ENCODE measurements at regions not wholly inside any gene's neighbourhood (a gene's known extent, or its start where the extent isn't known, plus 50 kb on each side); places are given as distances from the start of the nearest gene placed in this dataset.
A peak's percentile ranks its signal among the peaks of the same experiment; 100 is the strongest.
"Not testable (repeated sequence)": the region's sequence is repeated elsewhere in the genome, so short reads cannot be mapped to it uniquely, and the experiment has no call there.

DNA sequence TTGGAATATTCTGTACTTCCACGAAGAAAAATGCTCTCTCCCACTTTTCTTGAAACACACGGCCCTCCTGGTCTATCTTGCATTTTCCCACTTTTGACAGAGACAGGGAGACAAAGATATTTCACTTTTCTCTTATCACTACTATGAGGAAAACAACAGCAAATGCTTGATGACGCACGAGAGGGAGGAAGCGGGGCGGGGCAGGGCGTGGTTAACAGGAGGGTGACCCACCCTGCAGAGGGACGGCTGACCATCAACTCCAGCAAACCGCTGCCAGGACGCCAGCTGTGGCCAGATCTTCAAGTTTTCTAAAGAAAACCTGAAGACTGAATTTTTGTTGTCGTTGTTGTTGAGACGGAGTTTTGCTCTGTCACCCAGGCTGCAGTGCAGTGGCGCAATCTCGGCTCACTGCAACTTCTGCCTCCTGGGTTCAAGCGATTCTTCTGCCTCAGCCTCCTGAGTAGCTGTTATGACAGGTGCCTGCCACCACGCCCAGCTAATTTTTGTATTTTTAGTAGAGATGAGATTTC lies 63.8 kb downstream of the NSUN5 start:
- not testable (repeated sequence) for H3K4me1 ChIP-seq (ENCODE audit: control insufficient read depth, insufficient read depth, low read length, poor library complexity, severe bottlenecking); H3K36me3 ChIP-seq (ENCODE audit: control insufficient read depth, insufficient read depth, low read length); H3K9me3 ChIP-seq (ENCODE audit: control insufficient read depth, low read length); H3K27ac ChIP-seq (ENCODE audit: low read depth, low read length, severe bottlenecking); H3K4me3 ChIP-seq (ENCODE audit: extremely low read depth, insufficient read depth, low read length, poor library complexity, severe bottlenecking)
- WGBS, 2 experiments (ENCODE audit: insufficient coverage in 2 of 2): 87 to 92% methylated on average over 3 to 6 of the region's 16 CpGs

DNA sequence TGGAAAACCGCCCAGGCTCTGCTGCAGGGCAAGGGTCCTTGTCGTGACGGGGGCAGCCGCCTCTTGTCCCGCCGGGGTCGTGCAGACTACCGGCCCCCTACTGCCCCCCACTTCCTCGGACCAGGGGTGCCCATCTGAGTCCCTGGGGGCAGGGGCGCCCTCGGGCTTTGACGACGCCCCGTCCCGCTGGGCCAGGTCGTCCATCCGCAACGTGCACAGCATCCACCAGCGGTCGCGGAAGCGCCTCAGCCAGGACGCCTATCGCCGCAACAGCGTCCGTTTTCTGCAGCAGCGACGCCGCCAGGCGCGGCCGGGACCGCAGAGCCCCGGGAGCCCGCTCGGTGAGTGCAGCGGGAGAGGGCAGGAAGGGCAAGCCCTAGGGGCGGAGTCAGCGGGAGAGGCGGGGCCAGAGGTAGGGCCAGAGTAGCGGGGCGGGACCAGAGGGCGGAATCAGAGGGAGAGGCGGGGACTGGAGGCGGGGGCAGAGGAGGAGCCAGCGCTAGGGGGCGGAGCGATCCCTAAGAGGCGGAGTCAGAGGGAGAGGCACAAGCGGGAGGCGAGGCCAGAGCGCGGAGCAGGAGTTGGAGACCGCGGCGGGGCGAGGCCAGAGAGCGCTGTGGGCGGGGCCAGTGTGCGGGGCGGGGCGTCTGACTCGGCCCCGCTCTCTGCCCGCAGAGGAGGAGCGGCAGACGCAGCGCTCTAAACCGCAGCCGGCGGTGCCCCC lies 73.5 kb downstream of the NSUN5 start:
- not testable (repeated sequence) for H3K4me1 ChIP-seq (ENCODE audit: control insufficient read depth, insufficient read depth, low read length, poor library complexity, severe bottlenecking); H3K27ac ChIP-seq (ENCODE audit: low read depth, low read length, severe bottlenecking); H3K9me3 ChIP-seq (ENCODE audit: control insufficient read depth, low read length); H3K36me3 ChIP-seq (ENCODE audit: control insufficient read depth, insufficient read depth, low read length)
- no CpG with 5 or more reads among the region's 72 CpGs for WGBS, 2 experiments (ENCODE audit: insufficient coverage in 2 of 2)
- peak overlapping the region; percentile 11 for H3K4me3 ChIP-seq (ENCODE audit: extremely low read depth, insufficient read depth, low read length, poor library complexity, severe bottlenecking)

DNA sequence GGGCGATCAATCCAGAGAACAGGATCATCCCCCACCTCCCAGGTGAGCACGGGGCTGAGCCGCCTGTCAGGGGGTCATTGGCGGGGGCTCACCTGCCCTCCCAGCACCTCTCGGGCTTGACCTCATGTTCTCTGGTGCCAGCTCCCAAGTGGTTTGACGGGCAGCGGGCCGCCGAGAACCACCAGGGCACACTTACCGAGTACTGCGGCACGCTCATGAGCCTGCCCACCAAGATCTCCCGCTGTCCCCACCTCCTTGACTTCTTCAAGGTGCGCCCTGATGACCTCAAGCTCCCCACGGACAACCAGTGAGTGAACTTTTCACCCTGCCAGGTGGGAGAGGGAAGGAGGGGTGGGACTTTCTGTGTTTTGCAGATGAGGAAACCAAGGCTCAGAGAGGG lies 82.9 kb downstream of the NSUN5 start:
- not testable (repeated sequence) for H3K4me1 ChIP-seq (ENCODE audit: control insufficient read depth, insufficient read depth, low read length, poor library complexity, severe bottlenecking); H3K9me3 ChIP-seq (ENCODE audit: control insufficient read depth, low read length); H3K36me3 ChIP-seq (ENCODE audit: control insufficient read depth, insufficient read depth, low read length); H3K4me3 ChIP-seq (ENCODE audit: extremely low read depth, insufficient read depth, low read length, poor library complexity, severe bottlenecking); H3K27ac ChIP-seq (ENCODE audit: low read depth, low read length, severe bottlenecking)
- WGBS, 2 experiments (ENCODE audit: insufficient coverage in 2 of 2): 93 to 96% methylated on average over 4 to 6 of the region's 15 CpGs

DNA sequence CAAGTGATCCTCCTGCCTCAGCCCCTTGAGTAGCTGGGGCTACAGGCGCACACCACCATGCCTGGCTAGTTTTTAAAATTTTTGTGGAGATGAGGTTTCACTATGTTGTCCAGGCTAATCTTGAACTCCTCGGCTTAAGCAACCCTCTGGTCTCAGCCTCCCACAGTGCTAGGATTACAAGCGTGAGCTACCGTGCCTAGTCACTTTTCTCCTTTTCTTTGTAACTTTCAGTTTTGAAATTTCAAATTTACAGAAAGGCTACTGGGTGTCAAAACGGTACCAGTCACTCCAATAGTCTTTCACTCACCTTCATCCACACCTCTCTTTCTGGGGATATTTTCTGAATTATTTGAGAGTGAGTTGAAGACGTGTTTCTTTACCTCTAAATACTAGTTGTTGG lies 86.9 kb downstream of the NSUN5 start:
- H3K4me3 ChIP-seq (ENCODE audit: extremely low read depth, insufficient read depth, low read length, poor library complexity, severe bottlenecking); H3K9me3 ChIP-seq (ENCODE audit: control insufficient read depth, low read length); H3K36me3 ChIP-seq (ENCODE audit: control insufficient read depth, insufficient read depth, low read length); H3K27ac ChIP-seq (ENCODE audit: low read depth, low read length, severe bottlenecking); H3K4me1 ChIP-seq (ENCODE audit: control insufficient read depth, insufficient read depth, low read length, poor library complexity, severe bottlenecking): not testable (repeated sequence)
- WGBS, 2 experiments (ENCODE audit: insufficient coverage in 2 of 2): no CpG with 5 or more reads among the region's 6 CpGs

DNA sequence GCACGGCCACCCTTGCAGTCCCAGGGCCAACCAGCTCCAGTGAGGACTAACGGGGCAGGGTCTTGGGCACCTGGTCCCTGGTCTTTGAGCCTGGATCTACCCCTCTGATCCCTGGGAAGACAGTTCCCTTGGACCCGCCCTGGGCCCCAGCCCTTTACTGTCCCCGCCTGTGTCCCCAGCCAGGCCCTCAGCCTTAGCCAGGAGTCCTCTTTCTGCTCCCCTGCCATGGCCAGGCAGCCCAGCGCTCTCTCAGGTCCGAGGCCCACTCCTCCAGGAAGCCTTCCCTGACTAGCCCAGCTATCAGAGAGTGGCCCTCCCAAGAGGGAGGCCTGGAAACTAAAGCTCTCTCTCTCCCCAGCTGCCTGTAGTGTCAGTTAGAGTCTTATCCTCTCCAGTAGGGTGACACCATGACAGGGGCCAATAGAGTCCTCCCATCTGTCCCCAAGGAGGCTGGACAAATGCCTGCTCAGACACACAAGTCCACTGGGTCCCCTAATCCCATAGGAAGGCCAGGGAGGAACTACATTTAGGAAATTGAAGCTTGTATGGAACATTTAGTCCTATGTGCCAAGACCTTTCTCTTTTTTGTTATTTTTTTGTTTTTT lies 87.8 kb downstream of the NSUN5 start:
- H3K4me1 ChIP-seq (ENCODE audit: control insufficient read depth, insufficient read depth, low read length, poor library complexity, severe bottlenecking); H3K4me3 ChIP-seq (ENCODE audit: extremely low read depth, insufficient read depth, low read length, poor library complexity, severe bottlenecking); H3K27ac ChIP-seq (ENCODE audit: low read depth, low read length, severe bottlenecking); H3K36me3 ChIP-seq (ENCODE audit: control insufficient read depth, insufficient read depth, low read length); H3K9me3 ChIP-seq (ENCODE audit: control insufficient read depth, low read length): not testable (repeated sequence)
- WGBS, 2 experiments (ENCODE audit: insufficient coverage in 2 of 2): no CpG with 5 or more reads among the region's 6 CpGs

DNA sequence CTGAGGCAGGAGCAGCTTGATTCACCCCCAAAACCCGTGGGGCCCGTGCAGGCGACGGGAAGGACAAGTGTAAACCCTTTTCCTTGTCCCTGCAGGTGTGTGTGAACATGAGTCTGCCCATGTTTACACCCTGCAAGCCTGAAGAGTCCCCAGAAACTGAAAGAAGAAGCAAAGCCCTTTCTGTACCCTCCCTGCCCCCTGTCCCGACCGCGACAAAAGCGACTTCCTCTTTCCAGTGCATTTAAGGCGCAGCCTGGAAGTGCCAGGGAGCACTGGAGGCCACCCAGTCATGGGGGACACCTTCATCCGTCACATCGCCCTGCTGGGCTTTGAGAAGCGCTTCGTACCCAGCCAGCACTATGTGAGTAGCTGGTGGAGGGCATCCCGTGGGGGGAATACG lies 88.3 kb downstream of the NSUN5 start:
- not testable (repeated sequence) for H3K9me3 ChIP-seq (ENCODE audit: control insufficient read depth, low read length); H3K4me1 ChIP-seq (ENCODE audit: control insufficient read depth, insufficient read depth, low read length, poor library complexity, severe bottlenecking); H3K27ac ChIP-seq (ENCODE audit: low read depth, low read length, severe bottlenecking); H3K4me3 ChIP-seq (ENCODE audit: extremely low read depth, insufficient read depth, low read length, poor library complexity, severe bottlenecking); H3K36me3 ChIP-seq (ENCODE audit: control insufficient read depth, insufficient read depth, low read length)
- no CpG with 5 or more reads among the region's 15 CpGs for WGBS, 2 experiments (ENCODE audit: insufficient coverage in 2 of 2)

DNA sequence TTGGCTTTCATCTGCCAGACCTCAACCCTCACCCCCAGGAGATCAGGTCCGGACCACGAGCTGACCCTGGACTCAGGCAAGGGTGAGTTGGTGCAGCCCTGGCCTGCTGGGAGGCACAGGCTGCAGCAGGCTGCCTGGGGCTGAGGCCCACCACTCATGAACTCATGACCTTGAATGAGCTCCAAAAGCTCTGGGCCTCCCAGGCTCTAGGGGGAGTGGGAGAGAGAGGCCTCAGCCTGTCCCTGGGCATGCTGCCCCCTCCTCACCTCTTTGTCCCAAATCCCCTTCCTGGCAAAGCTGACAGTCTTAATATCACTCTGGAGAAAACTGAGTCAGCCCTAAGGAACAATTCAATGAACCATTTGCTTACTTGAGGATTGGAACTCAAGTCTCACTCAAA lies 89.8 kb downstream of the NSUN5 start:
- WGBS, 2 experiments (ENCODE audit: insufficient coverage in 2 of 2): no CpG with 5 or more reads among the region's 2 CpGs
- not testable (repeated sequence) for H3K4me3 ChIP-seq (ENCODE audit: extremely low read depth, insufficient read depth, low read length, poor library complexity, severe bottlenecking); H3K36me3 ChIP-seq (ENCODE audit: control insufficient read depth, insufficient read depth, low read length); H3K4me1 ChIP-seq (ENCODE audit: control insufficient read depth, insufficient read depth, low read length, poor library complexity, severe bottlenecking); H3K9me3 ChIP-seq (ENCODE audit: control insufficient read depth, low read length); H3K27ac ChIP-seq (ENCODE audit: low read depth, low read length, severe bottlenecking)

DNA sequence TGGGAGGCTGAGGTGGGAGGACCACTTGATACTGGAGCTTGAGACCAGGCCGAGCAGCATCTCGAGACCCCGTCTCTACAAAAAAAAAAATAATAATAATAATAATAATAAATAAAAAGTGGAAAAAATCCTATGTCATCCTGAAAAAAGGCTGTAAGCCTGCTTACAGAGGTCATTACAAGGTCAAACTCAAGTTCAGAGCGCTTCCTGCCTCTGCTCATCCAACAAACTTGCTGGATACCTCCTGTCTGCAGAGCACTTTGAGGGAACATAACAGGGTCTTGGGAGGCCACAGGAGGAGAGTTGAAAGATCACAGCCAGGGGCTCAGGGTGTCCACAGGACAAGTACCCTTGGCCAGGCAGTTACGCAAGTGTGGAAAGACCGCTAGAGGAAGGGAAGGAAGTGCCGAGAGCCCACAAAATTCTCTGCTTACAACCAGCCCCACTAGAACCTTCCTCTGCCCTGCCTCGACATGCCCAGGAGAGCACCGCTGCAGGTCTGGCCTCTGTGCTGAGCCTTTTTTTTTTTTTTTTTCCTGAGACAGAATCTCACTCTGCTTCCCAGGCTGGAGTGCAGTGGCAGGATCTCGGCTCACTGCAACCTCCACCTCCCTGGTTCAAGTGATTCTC lies 92.5 kb downstream of the NSUN5 start:
- not testable (repeated sequence) for H3K4me1 ChIP-seq (ENCODE audit: control insufficient read depth, insufficient read depth, low read length, poor library complexity, severe bottlenecking); H3K36me3 ChIP-seq (ENCODE audit: control insufficient read depth, insufficient read depth, low read length); H3K4me3 ChIP-seq (ENCODE audit: extremely low read depth, insufficient read depth, low read length, poor library complexity, severe bottlenecking); H3K9me3 ChIP-seq (ENCODE audit: control insufficient read depth, low read length); H3K27ac ChIP-seq (ENCODE audit: low read depth, low read length, severe bottlenecking)
- WGBS, 2 experiments (ENCODE audit: insufficient coverage in 2 of 2): 100% methylated on average over 1 of the region's 10 CpGs; no CpG with 5 or more reads in 1 of the 2 experiments

DNA sequence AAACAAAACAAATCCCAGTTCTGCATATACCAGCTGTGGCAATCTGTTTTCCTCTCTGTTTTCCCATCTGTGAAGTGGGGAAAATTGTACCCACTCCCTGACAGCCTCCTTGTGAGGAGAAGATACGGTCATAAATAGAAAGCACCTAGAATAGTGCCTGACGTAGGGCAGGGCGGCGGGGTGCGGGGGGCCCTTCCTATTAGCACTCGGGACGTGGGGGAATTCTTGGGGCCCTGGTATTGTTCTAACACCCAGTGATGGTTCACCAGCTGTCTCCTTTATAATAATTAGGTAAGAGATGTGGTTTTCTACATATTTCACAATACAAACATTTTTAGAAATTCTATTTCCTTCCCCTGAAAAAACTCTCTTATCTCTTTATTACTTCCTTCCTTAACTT lies 93.4 kb downstream of the NSUN5 start:
- not testable (repeated sequence) for H3K36me3 ChIP-seq (ENCODE audit: control insufficient read depth, insufficient read depth, low read length); H3K9me3 ChIP-seq (ENCODE audit: control insufficient read depth, low read length); H3K4me1 ChIP-seq (ENCODE audit: control insufficient read depth, insufficient read depth, low read length, poor library complexity, severe bottlenecking); H3K4me3 ChIP-seq (ENCODE audit: extremely low read depth, insufficient read depth, low read length, poor library complexity, severe bottlenecking); H3K27ac ChIP-seq (ENCODE audit: low read depth, low read length, severe bottlenecking)
- WGBS, 2 experiments (ENCODE audit: insufficient coverage in 2 of 2): no CpG with 5 or more reads among the region's 7 CpGs

DNA sequence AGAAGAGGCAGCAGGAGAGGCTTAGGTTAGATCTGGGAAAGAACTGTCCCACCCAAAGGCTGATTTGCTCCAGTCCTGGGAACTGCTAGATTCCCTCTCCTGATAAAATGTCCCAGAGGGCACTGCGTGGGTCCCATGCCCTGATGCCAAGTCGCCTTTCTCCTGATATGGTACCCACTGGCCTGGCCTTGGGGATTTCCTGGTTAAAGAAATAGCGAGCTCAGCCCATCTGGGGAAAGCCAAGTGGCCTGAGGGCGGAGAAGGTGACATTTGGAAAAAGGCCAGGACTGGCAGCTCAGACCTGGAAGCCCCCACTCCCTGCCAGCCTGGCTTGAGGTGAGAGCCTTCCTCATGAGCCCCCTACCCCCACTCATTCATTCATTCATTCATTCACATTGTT lies 94.2 kb downstream of the NSUN5 start:
- H3K36me3 ChIP-seq (ENCODE audit: control insufficient read depth, insufficient read depth, low read length); H3K4me3 ChIP-seq (ENCODE audit: extremely low read depth, insufficient read depth, low read length, poor library complexity, severe bottlenecking); H3K27ac ChIP-seq (ENCODE audit: low read depth, low read length, severe bottlenecking); H3K4me1 ChIP-seq (ENCODE audit: control insufficient read depth, insufficient read depth, low read length, poor library complexity, severe bottlenecking); H3K9me3 ChIP-seq (ENCODE audit: control insufficient read depth, low read length): not testable (repeated sequence)
- 100% methylated on average over 2 of the region's 4 CpGs; no CpG with 5 or more reads in 1 of the 2 experiments for WGBS, 2 experiments (ENCODE audit: insufficient coverage in 2 of 2)

DNA sequence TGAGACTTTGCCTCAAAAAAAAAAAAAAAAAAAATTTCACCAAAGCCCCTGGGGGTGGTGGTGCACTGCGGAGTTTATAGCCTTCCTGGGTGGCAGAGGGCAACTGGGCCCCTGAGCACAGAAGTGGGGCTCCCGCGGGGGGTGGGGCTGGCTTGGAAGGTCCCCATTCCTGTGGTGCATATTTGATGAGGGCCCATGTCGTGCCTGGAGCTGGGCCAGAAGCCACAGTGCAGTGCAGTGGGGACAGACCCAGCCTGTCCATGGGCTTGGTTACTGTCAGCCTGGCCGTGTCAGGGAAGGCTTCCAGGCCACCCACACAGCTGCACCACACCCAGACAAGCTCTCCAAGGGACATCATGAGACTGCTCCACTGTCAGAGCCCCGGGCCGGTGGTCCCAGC lies 95.5 kb downstream of the NSUN5 start:
- not testable (repeated sequence) for H3K4me1 ChIP-seq (ENCODE audit: control insufficient read depth, insufficient read depth, low read length, poor library complexity, severe bottlenecking); H3K36me3 ChIP-seq (ENCODE audit: control insufficient read depth, insufficient read depth, low read length)
- WGBS, 2 experiments (ENCODE audit: insufficient coverage in 2 of 2): no CpG with 5 or more reads among the region's 7 CpGs

More for the DNA sequence above, 95.5 kb downstream of the NSUN5 start:
- not testable (repeated sequence) for H3K4me3 ChIP-seq (ENCODE audit: extremely low read depth, insufficient read depth, low read length, poor library complexity, severe bottlenecking); H3K9me3 ChIP-seq (ENCODE audit: control insufficient read depth, low read length); H3K27ac ChIP-seq (ENCODE audit: low read depth, low read length, severe bottlenecking)
